Cardiac muscle cell (in vitro differentiated cells and primary cell): ENCODE measurements at regions not wholly inside any gene's neighbourhood (a gene's known extent, or its start where the extent isn't known, plus 50 kb on each side); places are given as distances from the start of the nearest gene placed in this dataset.
A peak's percentile ranks its signal among the peaks of the same experiment; 100 is the strongest.

Experiments used
- DNase-seq, 2 donors: peaks; one replicate each; pipeline versions ENCODE4 v3.0.0 to v3.0.0-alpha.2; 2010 to 2017; ENCODE audit warnings: low read depth in 1 of 2, low spot score in 1 of 2
- H3K27ac ChIP-seq: fragments of 200-600 bp; sonication (generic); 2 replicates; pipeline ENCODE4 v1.5.1; 2016
- H3K27me3 ChIP-seq: fragments of 200-600 bp; sonication (generic); 2 replicates; pipeline ENCODE4 v1.6.0; 2016; ENCODE audit warnings: control low read depth
- H3K36me3 ChIP-seq: fragments of 200-600 bp; sonication (generic); 2 replicates; pipeline ENCODE4 v1.5.1; 2016; ENCODE audit warnings: control low read depth
- H3K4me1 ChIP-seq: fragments of 200-600 bp; sonication (generic); 2 replicates; pipeline ENCODE4 v1.8.1; 2017; ENCODE audit warnings: low read depth, mild to moderate bottlenecking, mixed run types
- H3K4me3 ChIP-seq: fragments of 200-600 bp; sonication (generic); 2 replicates; pipeline ENCODE4 v1.5.1; 2016; ENCODE audit warnings: mild to moderate bottlenecking
- H3K9me3 ChIP-seq: fragments of 200-600 bp; sonication (generic); 2 replicates; pipeline ENCODE4 v1.5.1; 2017; ENCODE audit warnings: low read depth, mild to moderate bottlenecking, control low read depth
- TF ChIP-seq, protein P1 (sequence below): IDR thresholded peaks from 2 replicates; pipeline ENCODE4 v1.5.1; 2012; ENCODE audit warnings: low read depth, mild to moderate bottlenecking, low read length

DNA sequence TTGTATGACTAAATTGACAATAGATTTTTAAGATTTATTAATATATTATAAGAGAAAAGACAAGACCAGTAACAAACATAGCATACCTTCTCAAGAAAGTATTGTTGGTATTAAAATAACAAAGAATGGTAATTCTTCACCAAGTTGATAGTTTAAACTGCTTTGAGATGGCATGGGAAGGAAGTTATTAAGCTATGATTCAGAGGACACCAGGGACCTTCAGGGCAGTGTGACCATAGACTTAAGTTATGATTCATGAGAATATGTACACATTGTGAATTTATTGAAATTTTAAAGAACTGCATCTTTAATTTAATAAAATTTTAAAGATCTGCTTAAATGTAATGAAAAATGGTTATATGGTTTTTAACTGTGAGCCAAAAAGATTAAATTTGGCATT lies 205.7 kb downstream of the DSEL start:
- no peaks in the 10 kb centered on the region for H3K9me3 ChIP-seq

DNA sequence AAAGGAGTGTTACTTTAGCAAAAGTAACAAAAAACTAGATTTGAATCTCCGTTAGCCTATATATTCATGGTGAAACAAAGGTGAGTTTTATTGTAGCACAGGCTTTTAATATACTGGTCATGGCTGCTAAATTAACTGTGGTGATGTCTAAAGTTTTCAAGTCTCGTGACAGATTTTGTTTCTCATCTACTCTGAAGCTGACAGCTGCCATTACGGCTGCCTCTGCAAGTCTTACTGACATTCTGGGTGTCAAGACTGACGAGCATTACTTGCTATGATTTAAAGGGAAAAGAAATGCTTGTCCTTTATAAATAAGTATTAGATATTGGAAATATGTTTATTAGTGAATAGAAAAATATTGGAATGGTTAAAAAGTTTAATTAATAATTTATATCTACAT lies 207.7 kb downstream of the DSEL start:
- Histone ChIP-seq H3K27me3 (no peaks in the 10 kb centered on the region), H3K4me1 (no peaks in the 10 kb centered on the region), H3K36me3 (no peaks in the 10 kb centered on the region), H3K9me3 (no peaks in the 10 kb centered on the region), H3K27ac (no peak overlapping the region), H3K4me3 (no peak overlapping the region)
- TF ChIP-seq, protein P1, sequence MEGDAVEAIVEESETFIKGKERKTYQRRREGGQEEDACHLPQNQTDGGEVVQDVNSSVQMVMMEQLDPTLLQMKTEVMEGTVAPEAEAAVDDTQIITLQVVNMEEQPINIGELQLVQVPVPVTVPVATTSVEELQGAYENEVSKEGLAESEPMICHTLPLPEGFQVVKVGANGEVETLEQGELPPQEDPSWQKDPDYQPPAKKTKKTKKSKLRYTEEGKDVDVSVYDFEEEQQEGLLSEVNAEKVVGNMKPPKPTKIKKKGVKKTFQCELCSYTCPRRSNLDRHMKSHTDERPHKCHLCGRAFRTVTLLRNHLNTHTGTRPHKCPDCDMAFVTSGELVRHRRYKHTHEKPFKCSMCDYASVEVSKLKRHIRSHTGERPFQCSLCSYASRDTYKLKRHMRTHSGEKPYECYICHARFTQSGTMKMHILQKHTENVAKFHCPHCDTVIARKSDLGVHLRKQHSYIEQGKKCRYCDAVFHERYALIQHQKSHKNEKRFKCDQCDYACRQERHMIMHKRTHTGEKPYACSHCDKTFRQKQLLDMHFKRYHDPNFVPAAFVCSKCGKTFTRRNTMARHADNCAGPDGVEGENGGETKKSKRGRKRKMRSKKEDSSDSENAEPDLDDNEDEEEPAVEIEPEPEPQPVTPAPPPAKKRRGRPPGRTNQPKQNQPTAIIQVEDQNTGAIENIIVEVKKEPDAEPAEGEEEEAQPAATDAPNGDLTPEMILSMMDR = no peak
- DNase-seq = no peak

More for the DNA sequence above, 205.7 kb downstream of the DSEL start:
- Histone ChIP-seq H3K36me3 (no peaks in the 10 kb centered on the region), H3K4me3 (no peak overlapping the region), H3K27me3 (no peaks in the 10 kb centered on the region), H3K4me1 (no peaks in the 10 kb centered on the region), H3K27ac (no peak overlapping the region)
- TF ChIP-seq, protein P1 = no peak
- peak in 1 of 2 donors; percentile 27 for DNase-seq

- no peaks in the 10 kb centered on the region for H3K4me1 ChIP-seq
- TF ChIP-seq, protein P1 = no peak
- H3K9me3 ChIP-seq = no peaks in the 10 kb centered on the region
- no peak overlapping the region for H3K27ac ChIP-seq
- no peak for DNase-seq
- H3K36me3 ChIP-seq = no peaks in the 10 kb centered on the region
- H3K4me3 ChIP-seq = no peak overlapping the region
- no peaks in the 10 kb centered on the region for H3K27me3 ChIP-seq
These were observed 211.1 kb downstream of the DSEL start for GRCh38 chr18:67305466-67305865.

DNA sequence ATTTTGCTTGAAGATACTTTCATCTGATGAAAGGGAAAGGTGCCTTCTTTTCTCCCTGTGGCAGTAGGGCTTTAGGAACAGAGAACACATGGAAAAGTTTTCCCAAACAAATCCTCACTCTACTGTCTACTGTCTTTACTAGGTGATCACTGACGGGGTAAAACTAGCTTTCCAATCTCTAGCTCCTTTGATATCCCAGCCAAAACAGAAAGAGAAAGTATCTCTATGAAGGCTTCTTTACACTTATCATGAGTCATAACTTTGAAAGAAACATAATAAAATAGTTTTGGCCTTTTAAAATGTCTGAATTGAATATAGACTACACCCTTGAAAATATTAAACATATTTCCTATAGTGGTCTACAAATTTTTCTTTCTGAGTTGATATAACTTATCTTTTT lies 214.5 kb downstream of the DSEL start:
- Histone ChIP-seq H3K4me3 (no peak overlapping the region), H3K27me3 (no peaks in the 10 kb centered on the region)
- peak in 1 of 2 donors; percentile 35 for DNase-seq

GRCh38 chr18:67301592-67301991 lies 214.9 kb downstream of the DSEL start:
- TF ChIP-seq, protein P1 = no peak
- H3K27me3 ChIP-seq = no peaks in the 10 kb centered on the region
- H3K4me3 ChIP-seq = no peak overlapping the region
- H3K27ac ChIP-seq = no peak overlapping the region
- H3K9me3 ChIP-seq = no peaks in the 10 kb centered on the region
- H3K4me1 ChIP-seq = no peaks in the 10 kb centered on the region
- peak in 1 of 2 donors; percentile 5 for DNase-seq
- no peaks in the 10 kb centered on the region for H3K36me3 ChIP-seq

More for the DNA sequence above, 214.5 kb downstream of the DSEL start:
- H3K4me1 ChIP-seq = no peaks in the 10 kb centered on the region
- H3K36me3 ChIP-seq = no peaks in the 10 kb centered on the region
- no peaks in the 10 kb centered on the region for H3K9me3 ChIP-seq
- H3K27ac ChIP-seq = no peak overlapping the region
- TF ChIP-seq, protein P1 = no peak

- H3K36me3 ChIP-seq = no peaks in the 10 kb centered on the region
- DNase-seq = no peak
- H3K4me3 ChIP-seq = no peak overlapping the region
- no peak overlapping the region for H3K27ac ChIP-seq
- no peaks in the 10 kb centered on the region for H3K9me3 ChIP-seq
- no peaks in the 10 kb centered on the region for H3K27me3 ChIP-seq
- TF ChIP-seq, protein P1 = no peak
- H3K4me1 ChIP-seq = no peaks in the 10 kb centered on the region
These were observed 216.0 kb downstream of the DSEL start for GRCh38 chr18:67300498-67300897.
